Gastroesophageal sphincter (tissue), 3 donors: ENCODE measurements at regions not wholly inside any gene's neighbourhood (a gene's known extent, or its start where the extent isn't known, plus 50 kb on each side); places are given as distances from the start of the nearest gene placed in this dataset.

Experiments
- POLR2AphosphoS5 ChIP-seq: sonication (generic); formaldehyde crosslinking; IDR thresholded peaks from one replicate; pipeline ENCODE4 v1.6.1; 2017; ENCODE audit warnings: antibody characterized with exemption
- TF ChIP-seq, protein P1 (sequence below), 4 experiments: fragments of 200-600 bp in 2 of 4; fragments of 450-650 bp in 2 of 4; sonication (generic) in 1 of 4; IDR thresholded peaks; one replicate each; pipeline ENCODE4 v1.5.1; 2017 to 2019; ENCODE audit warnings: antibody characterized with exemption in 4 of 4, mild to moderate bottlenecking in 2 of 4, moderate library complexity in 2 of 4

- TF ChIP-seq, protein P1, sequence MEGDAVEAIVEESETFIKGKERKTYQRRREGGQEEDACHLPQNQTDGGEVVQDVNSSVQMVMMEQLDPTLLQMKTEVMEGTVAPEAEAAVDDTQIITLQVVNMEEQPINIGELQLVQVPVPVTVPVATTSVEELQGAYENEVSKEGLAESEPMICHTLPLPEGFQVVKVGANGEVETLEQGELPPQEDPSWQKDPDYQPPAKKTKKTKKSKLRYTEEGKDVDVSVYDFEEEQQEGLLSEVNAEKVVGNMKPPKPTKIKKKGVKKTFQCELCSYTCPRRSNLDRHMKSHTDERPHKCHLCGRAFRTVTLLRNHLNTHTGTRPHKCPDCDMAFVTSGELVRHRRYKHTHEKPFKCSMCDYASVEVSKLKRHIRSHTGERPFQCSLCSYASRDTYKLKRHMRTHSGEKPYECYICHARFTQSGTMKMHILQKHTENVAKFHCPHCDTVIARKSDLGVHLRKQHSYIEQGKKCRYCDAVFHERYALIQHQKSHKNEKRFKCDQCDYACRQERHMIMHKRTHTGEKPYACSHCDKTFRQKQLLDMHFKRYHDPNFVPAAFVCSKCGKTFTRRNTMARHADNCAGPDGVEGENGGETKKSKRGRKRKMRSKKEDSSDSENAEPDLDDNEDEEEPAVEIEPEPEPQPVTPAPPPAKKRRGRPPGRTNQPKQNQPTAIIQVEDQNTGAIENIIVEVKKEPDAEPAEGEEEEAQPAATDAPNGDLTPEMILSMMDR (IDR thresholded peaks at IDR 0.05): no peak
- TF ChIP-seq POLR2AphosphoS5: no peak
Measured at GRCh38 chr3:110646055-110646454, 425.6 kb upstream of the NECTIN3 start.
